ENCODE measurements at regions not wholly inside any gene's neighbourhood (a gene's known extent, or its start where the extent isn't known, plus 50 kb on each side); places are given as distances from the start of the nearest gene placed in this dataset.

- Histone ChIP-seq H4K20me1 (replicated peaks; ENCODE audit: insufficient read depth) (no peaks in the 10 kb centered on the region), H3K79me2 (replicated peaks; ENCODE audit: insufficient read depth) (no peaks in the 10 kb centered on the region), H3F3A (replicated peaks; ENCODE audit: low read depth) (no peaks in the 10 kb centered on the region), H3K27me3 (ENCODE audit: insufficient read depth) (no peaks in the 10 kb centered on the region), H3K4me2 (no peak overlapping the region), H3K4me1 (ENCODE audit: insufficient read depth) (peaks cover 28% of the 10 kb centered on the region), H3K36me3 (ENCODE audit: insufficient read depth) (no peaks in the 10 kb centered on the region), H3K27ac (ENCODE audit: low read depth) (no peak overlapping the region), H3K4me3 (no peak overlapping the region), H2AFZ (no peak overlapping the region), H3K9me2 (ENCODE audit: insufficient read depth) (peaks cover 13% of the 10 kb centered on the region; the same call in 1 of the 2 replicates)
- ATAC-seq (no peak), DNase-seq (ENCODE audit: low spot score) (no peak)
- H3K9me3 Mint-ChIP-seq = peaks cover 13% of the 10 kb centered on the region; the same call in 2 of the 3 replicates
- no peak overlapping the region for H3K27ac Mint-ChIP-seq
- peaks cover 37% of the 10 kb centered on the region for H3K4me1 Mint-ChIP-seq
- peaks cover 24% of the 10 kb centered on the region for H3K36me3 Mint-ChIP-seq (ENCODE audit: low read depth)
- H3K27me3 Mint-ChIP-seq (ENCODE audit: insufficient read depth, low read depth, poor library complexity) = no peaks in the 10 kb centered on the region
- TF ChIP-seq JUNB (IDR thresholded peaks at IDR 0.05; ENCODE audit: unreplicated experiment) = no peak
- TF ChIP-seq POLR2AphosphoS5 (IDR thresholded peaks at IDR 0.05; ENCODE audit: low read depth) = no peak
- no peak for TF ChIP-seq EZH2 (IDR thresholded peaks at IDR 0.05; ENCODE audit: low read depth, unreplicated experiment)
- no peak for TF ChIP-seq CTCF (conservative IDR thresholded peaks at IDR 0.05; ENCODE audit: low read depth in 2 of 2)
- TF ChIP-seq ETS1 (IDR thresholded peaks at IDR 0.05) = no peak
- no peak for TF ChIP-seq REST (IDR thresholded peaks at IDR 0.05; ENCODE audit: unreplicated experiment)
- TF ChIP-seq STAT1 (IDR thresholded peaks at IDR 0.05; ENCODE audit: unreplicated experiment) = no peak
- TF ChIP-seq ZNF114 (CRISPR knock-in tag; IDR thresholded peaks at IDR 0.05) = no peak
- no peak for TF ChIP-seq EZH2phosphoT487 (IDR thresholded peaks at IDR 0.05; ENCODE audit: unreplicated experiment)
- no peak for TF ChIP-seq ZNF462 (CRISPR knock-in tag; IDR thresholded peaks at IDR 0.05)
- TF ChIP-seq NANOG (IDR thresholded peaks at IDR 0.05; ENCODE audit: borderline replicate concordance) = no peak
- TF ChIP-seq ZNF331 (CRISPR knock-in tag; IDR thresholded peaks at IDR 0.05; ENCODE audit: low read depth) = no peak
- TF ChIP-seq CREB1 (CRISPR knock-in tag; IDR thresholded peaks at IDR 0.05; ENCODE audit: low read depth) = no peak
- no peak overlapping the region for H3K4me3 Mint-ChIP-seq
Observed at GRCh38 chr11:15560689-15561467, 446.2 kb downstream of the INSC start.
